Kidney (tissue), 13 donors: ENCODE measurements at regions not wholly inside any gene's neighbourhood (a gene's known extent, or its start where the extent isn't known, plus 50 kb on each side); places are given as distances from the start of the nearest gene placed in this dataset.

Source experiments
- DNase-seq, 5 donors: peaks; one replicate each; pipeline ENCODE4 v3.0.0-alpha.2; 2013 to 2020
- FAIRE-seq: peaks from 2 replicates; lab custom pipeline; 2012; peaks lifted over from hg19 to GRCh38; lab: Jason Lieb, UNC
- H3K27ac ChIP-seq, 2 donors: one replicate each; pipeline ENCODE4 v1.7.0; 2013; ENCODE audit warnings: low read depth in 2 of 2, low read length in 2 of 2, inconsistent platforms in 1 of 2
- H3K27me3 ChIP-seq: one replicate; pipeline ENCODE4 v1.7.1; 2013; ENCODE audit warnings: low read length, inconsistent platforms; ENCODE audit not compliant: control insufficient read depth, insufficient read depth
- H3K36me3 ChIP-seq, 3 donors: one replicate each; pipeline versions ENCODE4 v1.7.0 to v1.7.1; 2013; ENCODE audit warnings: low read length in 3 of 3, control low read depth in 1 of 3, inconsistent platforms in 1 of 3; ENCODE audit not compliant: insufficient read depth in 3 of 3, control insufficient read depth in 2 of 3
- H3K4me1 ChIP-seq, 3 donors: one replicate each; pipeline versions ENCODE4 v1.7.0 to v1.7.1; 2013; ENCODE audit warnings: low read length in 3 of 3, inconsistent platforms in 1 of 3, low read depth in 1 of 3; ENCODE audit not compliant: control insufficient read depth in 2 of 3, insufficient read depth in 2 of 3
- H3K4me3 ChIP-seq, 3 donors: one replicate each; pipeline versions ENCODE4 v1.7.0 to v1.8.1; 2013; ENCODE audit warnings: low read length in 3 of 3, control low read depth in 1 of 3, inconsistent platforms in 1 of 3
- H3K9ac ChIP-seq, 3 donors: one replicate each; pipeline versions ENCODE4 v1.7.0 to v1.7.1; 2013; ENCODE audit warnings: low read length in 3 of 3, control low read depth in 1 of 3, inconsistent platforms in 1 of 3
- H3K9me3 ChIP-seq, 3 donors: one replicate each; pipeline versions ENCODE4 v1.7.0 to v1.7.1; 2013; ENCODE audit warnings: low read length in 3 of 3, control low read depth in 1 of 3, inconsistent platforms in 1 of 3; ENCODE audit not compliant: control insufficient read depth in 2 of 3, insufficient read depth in 1 of 3
- intact Hi-C: fragments of 100-400 bp; cut with DNase I; formaldehyde crosslinking; loops from one replicate; pipeline ENCODE4 v1.11.1; 2022
- TF ChIP-seq, protein P1 (sequence below): IDR thresholded peaks from 3 replicates; pipeline ENCODE4 v1.5.1; 2012; ENCODE audit warnings: mild to moderate bottlenecking, moderate library complexity, borderline replicate concordance; ENCODE audit not compliant: insufficient read depth; ENCODE audit errors: extremely low read depth
- donor health status: control.
- donor health status: control.
- donor health status: control.
- donor health status: control.
- donor health status: control.
- donor health status: DM: yes; HTN: yes; CAD: no.
- donor health status: Normal renal cell carcinoma (clear cell type).

DNA sequence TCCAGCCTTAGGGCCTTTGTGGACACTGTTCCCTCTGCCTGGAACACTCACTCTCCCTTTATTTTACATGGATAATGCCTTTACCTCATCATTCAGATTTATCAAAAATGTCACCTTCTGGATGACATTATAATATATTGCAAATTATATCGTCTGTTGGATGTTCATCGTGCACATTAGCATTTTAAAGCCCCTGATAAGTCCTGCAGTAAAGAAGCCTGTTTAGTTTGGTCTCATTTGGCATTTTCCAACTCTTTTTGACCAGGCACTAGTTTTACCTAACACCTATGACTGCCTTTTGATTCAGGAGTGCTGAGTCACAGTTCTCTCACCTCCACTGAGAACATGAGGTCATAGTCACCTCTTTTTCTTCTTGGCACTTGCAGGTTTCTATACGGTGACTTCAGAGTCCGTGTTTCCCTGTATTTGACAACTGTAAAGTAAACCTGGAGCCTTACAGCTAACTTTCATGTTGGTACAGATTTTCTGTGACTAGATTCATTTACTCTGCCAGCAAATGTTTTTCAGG lies 57.7 kb upstream of the STC2 start:
- Histone ChIP-seq H3K9me3 (no peaks in the 10 kb centered on the region), H3K4me1 (no peaks in the 10 kb centered on the region), H3K27ac (no peak overlapping the region), H3K4me3 (no peak overlapping the region), H3K9ac (no peak overlapping the region), H3K27me3 (no peaks in the 10 kb centered on the region), H3K36me3 (no peaks in the 10 kb centered on the region)
- FAIRE-seq (no peak), DNase-seq (no peak)
- intact Hi-C loops, result no loop called here
- TF ChIP-seq, protein P1, sequence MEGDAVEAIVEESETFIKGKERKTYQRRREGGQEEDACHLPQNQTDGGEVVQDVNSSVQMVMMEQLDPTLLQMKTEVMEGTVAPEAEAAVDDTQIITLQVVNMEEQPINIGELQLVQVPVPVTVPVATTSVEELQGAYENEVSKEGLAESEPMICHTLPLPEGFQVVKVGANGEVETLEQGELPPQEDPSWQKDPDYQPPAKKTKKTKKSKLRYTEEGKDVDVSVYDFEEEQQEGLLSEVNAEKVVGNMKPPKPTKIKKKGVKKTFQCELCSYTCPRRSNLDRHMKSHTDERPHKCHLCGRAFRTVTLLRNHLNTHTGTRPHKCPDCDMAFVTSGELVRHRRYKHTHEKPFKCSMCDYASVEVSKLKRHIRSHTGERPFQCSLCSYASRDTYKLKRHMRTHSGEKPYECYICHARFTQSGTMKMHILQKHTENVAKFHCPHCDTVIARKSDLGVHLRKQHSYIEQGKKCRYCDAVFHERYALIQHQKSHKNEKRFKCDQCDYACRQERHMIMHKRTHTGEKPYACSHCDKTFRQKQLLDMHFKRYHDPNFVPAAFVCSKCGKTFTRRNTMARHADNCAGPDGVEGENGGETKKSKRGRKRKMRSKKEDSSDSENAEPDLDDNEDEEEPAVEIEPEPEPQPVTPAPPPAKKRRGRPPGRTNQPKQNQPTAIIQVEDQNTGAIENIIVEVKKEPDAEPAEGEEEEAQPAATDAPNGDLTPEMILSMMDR, result no peak

DNA sequence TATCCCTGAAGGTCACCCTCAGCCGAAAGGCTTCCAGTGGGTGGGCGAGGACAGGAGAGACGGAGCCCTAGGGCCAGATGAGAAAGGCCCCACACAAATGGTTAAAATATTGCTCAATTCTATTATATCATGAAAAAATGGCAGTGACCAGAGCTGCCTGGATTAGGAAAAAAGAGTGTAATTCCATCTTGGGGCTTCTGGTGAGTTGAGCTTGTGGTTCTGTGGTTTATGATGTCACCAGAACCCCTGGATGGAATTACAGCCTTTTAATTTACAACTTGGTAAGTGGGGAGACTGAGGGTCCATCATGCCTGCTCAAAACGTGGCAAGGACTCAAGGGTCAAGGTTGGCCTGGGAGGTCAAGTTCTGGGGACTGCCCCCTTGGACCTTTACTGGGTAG lies 55.5 kb upstream of the STC2 start:
- H3K9me3 ChIP-seq, result no peaks in the 10 kb centered on the region
- FAIRE-seq (no peak), DNase-seq (no peak)
- no peak overlapping the region for H3K27ac ChIP-seq
- H3K4me3 ChIP-seq, result no peak overlapping the region
- H3K9ac ChIP-seq, result no peak overlapping the region
- TF ChIP-seq, protein P1, result no peak
- H3K36me3 ChIP-seq, result no peaks in the 10 kb centered on the region
- no peaks in the 10 kb centered on the region for H3K4me1 ChIP-seq
- H3K27me3 ChIP-seq, result no peaks in the 10 kb centered on the region
- intact Hi-C loops, result no loop called here

DNA sequence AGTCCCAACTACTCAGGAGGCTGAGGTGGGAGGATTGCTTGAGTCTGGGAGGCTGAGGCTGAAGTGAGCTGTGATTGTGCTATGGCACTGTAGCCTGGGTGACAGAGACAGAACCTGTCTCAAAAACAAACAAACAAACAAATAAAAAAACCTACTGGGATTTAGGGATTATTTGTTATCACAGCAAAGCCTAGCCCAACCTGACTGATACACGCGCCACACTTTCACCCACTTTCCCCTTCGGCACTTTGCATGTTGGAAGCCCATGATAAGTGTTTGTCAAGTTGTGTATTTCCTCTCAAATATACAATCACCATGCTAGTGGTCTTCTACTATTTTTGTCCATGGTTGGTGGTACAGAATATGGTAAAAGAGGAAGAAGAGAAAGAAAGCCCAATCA lies 50.5 kb upstream of the STC2 start:
- intact Hi-C loops, result no loop called here
- Histone ChIP-seq H3K9me3 (no peaks in the 10 kb centered on the region), H3K27me3 (no peaks in the 10 kb centered on the region), H3K4me3 (no peak overlapping the region), H3K27ac (no peak overlapping the region), H3K4me1 (no peaks in the 10 kb centered on the region), H3K36me3 (no peaks in the 10 kb centered on the region), H3K9ac (no peak overlapping the region)
- no peak for DNase-seq
- FAIRE-seq, result no peak
- TF ChIP-seq, protein P1, result no peak
